Spleen (tissue), 7 donors: ENCODE measurements at regions not wholly inside any gene's neighbourhood (a gene's known extent, or its start where the extent isn't known, plus 50 kb on each side); places are given as distances from the start of the nearest gene placed in this dataset.

Experiments
- POLR2A ChIP-seq, 3 donors: fragments of 450-650 bp; IDR thresholded peaks; one replicate each; pipeline ENCODE4 v1.5.1; 2017; ENCODE audit warnings: antibody characterized with exemption in 3 of 3, mild to moderate bottlenecking in 1 of 3
- POLR2AphosphoS5 ChIP-seq, 3 donors: sonication (generic); formaldehyde crosslinking; IDR thresholded peaks; one replicate each; pipeline ENCODE4 v1.5.1; 2017; ENCODE audit warnings: antibody characterized with exemption in 3 of 3
- TF ChIP-seq, protein P1 (sequence below), 11 experiments: fragments of 200-600 bp in 7 of 11; fragments of 450-650 bp in 4 of 11; sonication (generic) in 4 of 11; IDR thresholded peaks in 8 of 11; conservative IDR thresholded peaks in 3 of 11; 1 replicate in 7 of 11; 2 replicates in 4 of 11; pipeline versions ENCODE4 v1.4.0 to v1.8.0; 2016 to 2021; ENCODE audit warnings: antibody characterized with exemption in 11 of 11, inconsistent platforms in 4 of 11, mild to moderate bottlenecking in 1 of 11
- donor health status: DM: no; HTN: no; CAD: no; lungs with moderate emphysema.
- donor health status: DM: no; HTN: no; CAD: no.
- donor health status: DM: no; HTN: no; CAD: no.

DNA sequence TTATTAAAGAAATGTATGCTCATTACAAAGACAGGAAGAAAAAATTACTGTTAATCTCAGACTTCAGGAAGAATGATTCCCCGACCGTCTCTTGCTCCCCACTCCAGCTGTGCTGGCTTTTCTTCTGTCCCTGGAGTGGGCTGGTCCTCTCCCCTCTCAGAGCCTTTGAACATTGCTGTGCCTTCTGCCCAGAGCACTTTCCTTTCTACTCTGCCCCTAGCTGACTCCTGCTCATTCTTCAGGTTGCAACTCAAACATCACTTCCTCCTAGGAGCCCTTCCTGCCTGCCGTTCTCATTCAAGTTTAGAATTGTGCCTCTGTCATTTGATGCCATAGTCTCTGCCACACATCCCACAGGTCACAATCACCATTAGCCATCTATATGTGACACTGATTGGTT, 329.5 kb downstream of the MIAT start:
- TF ChIP-seq, protein P1, sequence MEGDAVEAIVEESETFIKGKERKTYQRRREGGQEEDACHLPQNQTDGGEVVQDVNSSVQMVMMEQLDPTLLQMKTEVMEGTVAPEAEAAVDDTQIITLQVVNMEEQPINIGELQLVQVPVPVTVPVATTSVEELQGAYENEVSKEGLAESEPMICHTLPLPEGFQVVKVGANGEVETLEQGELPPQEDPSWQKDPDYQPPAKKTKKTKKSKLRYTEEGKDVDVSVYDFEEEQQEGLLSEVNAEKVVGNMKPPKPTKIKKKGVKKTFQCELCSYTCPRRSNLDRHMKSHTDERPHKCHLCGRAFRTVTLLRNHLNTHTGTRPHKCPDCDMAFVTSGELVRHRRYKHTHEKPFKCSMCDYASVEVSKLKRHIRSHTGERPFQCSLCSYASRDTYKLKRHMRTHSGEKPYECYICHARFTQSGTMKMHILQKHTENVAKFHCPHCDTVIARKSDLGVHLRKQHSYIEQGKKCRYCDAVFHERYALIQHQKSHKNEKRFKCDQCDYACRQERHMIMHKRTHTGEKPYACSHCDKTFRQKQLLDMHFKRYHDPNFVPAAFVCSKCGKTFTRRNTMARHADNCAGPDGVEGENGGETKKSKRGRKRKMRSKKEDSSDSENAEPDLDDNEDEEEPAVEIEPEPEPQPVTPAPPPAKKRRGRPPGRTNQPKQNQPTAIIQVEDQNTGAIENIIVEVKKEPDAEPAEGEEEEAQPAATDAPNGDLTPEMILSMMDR (IDR thresholded peaks at IDR 0.05 in 8 of 11, conservative IDR thresholded peaks at IDR 0.05 in 3 of 11): no peak
- TF ChIP-seq POLR2A (IDR thresholded peaks at IDR 0.05) (no peak), POLR2AphosphoS5 (IDR thresholded peaks at IDR 0.05) (no peak)
